Cardiac septum (tissue), 1 donor: ENCODE measurements at regions not wholly inside any gene's neighbourhood (a gene's known extent, or its start where the extent isn't known, plus 50 kb on each side); places are given as distances from the start of the nearest gene placed in this dataset.

Source experiments
- DNase-seq: peaks from one replicate; pipeline ENCODE4 v3.0.0-alpha.2; 2020; ENCODE audit warnings: low spot score
- intact Hi-C: fragments of 100-400 bp; cut with DNase I; formaldehyde crosslinking; loops from one replicate; pipeline ENCODE4 v1.14.0; 2022
- donor health status: DM: no; HTN: no; CAD: no.

DNA sequence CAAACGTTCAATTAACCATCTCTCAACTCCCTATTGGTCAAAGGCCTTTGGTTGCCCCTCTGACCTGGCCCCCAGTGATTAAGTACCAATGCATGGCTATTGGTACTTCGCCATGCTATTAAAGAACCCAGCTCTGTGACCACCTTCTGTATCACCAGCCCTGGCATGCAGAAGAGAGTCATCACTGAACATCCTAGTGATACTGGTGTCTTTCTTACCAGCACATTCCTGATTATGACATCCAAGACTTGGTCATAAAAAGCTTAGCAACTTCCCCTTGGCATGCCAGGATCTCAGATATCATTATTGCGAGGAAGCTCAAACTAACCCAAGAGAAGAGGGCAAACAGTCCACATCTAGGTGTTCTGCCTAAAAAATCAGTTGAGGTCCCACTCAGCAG, 122.3 kb upstream of the OTUD4 start:
- no peak for DNase-seq
- intact Hi-C loops = no loop called here

DNA sequence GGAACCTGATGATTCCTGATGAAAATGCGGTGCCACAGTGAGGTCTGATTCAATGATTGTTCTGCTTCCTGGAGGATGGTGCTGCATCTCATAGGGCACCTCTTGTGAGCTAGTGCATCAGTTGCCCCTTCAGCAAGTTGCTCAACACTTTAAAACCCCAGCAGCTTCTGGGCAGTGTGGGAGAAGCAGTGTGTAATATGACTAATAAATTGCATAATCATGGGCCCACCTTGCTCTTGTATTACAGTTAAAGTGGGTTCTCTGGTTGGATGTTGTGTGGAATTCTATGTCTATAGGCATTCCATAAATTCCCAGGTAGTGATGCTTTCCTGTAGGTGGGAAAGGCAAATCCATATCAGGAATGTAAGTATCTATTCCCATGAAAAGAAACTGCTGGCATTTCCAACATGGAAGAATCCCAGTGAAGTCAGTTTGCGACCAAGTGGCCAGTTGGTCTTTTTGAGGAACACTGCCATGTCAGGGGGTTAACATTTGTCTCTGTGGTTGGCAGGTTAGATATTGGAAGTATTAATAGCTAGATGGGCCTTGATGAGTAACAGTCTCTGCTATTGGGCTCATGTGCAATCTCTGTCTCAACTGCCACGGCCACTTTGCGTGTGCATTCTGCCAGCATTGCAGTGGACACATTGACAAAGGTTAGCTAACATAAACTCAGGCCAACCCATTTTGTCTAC, 121.1 kb upstream of the OTUD4 start:
- DNase-seq = no peak
- intact Hi-C loops = no loop called here

DNA sequence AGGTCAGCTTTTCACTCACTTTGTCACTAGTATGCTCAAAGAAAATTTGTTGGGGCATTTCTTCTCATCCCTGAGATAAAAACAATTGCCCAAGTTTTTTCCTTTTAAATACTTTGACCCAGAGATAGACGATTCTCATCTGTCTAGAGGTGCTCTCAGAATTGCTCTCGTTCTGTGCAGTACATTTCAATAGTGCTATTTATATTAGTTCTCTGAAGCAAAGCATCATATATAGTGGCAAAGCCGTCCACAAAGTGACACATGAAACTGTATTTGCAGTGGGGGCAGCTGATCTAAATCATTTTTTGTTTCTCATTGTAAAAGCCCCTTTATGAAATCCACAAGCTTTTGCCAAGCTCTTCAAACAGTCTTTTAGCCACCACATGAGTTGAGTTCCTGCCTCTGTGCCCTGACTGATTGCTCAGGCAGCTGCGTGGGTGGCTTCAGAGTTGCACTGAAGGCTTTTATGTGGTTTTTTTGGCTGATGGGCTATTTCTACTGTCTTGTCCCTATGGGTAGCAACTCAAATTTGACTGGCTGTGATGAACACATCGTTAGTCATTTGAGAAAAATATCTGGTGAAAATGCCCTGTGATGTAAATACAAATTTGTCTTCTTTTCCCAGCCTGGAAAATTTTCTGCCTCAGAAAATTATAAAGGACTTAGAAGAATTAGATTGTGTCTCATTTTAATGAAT, 119.1 kb upstream of the OTUD4 start:
- DNase-seq = no peak
- intact Hi-C loops = no loop called here

DNA sequence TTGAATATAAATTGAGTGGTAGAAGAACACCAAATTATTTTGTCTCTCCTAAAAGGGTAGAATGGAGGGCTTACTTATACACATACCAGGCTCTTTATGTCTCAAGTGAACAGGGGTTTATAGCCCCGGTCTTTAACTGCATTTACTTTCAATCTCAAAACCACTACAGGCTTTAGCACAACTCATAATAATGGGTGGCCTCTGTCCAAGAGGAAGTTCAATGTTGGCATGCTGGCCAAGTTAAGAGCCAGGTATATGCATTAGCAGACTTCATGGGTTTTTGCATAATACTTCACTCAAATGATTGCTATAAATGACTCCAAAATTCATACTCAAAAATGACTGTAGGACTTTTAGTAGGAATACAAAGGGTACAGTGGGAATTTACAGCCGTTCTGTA, 118.5 kb upstream of the OTUD4 start:
- DNase-seq = no peak
- intact Hi-C loops = no loop called here

DNA sequence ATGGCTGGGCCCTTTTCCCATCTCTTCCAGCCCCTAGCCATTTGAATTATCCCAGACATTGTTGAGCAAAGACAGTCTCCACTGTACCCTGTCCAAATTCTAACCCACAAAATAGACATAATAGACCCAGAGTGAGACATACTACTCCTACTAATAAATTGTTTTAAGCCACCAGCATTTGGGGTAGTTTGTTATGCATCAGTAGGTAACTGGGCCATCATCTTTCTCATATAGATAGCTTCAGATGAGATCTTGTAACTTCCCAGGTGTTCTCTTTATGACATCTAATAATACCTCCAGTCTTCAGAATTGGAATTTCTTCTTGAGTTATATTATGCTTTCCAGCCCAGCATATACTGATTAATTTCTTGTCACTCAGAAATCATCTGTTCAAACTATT, 117.2 kb upstream of the OTUD4 start:
- no peak for DNase-seq
- intact Hi-C loops = no loop called here

DNA sequence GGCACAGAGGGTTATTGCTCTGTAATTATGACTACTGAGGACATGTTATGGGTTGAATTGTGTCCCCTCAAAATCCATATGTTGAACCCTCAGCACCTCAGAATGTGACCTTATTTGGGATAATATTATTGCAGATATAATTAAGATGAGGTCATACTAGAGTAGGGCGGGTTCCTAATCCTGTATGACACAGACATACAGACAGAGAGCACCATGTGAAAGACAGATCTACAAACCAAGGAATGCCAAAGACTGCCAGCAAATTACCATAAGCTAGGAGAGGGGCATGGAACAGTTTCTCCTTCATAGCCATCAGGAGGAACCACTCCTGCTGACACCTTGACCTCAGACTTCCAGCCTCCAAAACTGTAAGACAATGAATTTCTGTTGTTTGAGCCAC, 115.2 kb upstream of the OTUD4 start:
- DNase-seq = no peak
- intact Hi-C loops = no loop called here

DNA sequence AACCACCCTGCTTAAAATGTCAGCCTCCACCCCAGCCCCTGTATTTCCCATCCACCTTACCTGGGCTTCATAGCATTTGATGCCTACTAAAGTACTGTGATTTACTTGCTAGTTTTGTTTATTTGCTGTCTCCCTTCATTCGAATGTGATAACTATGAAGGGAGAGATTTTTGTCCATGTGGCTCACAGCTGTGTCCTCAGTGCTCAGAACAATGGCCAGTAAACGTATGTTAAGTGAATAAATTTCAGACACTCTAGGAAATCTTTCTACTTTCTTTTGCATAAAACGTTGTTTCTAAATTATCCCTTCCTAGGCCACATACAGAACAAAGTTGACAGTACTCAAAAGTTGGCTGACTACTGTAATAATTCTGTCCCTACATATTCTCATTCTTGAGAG, 114.7 kb upstream of the OTUD4 start:
- DNase-seq = no peak
- intact Hi-C loops = no loop called here

DNA sequence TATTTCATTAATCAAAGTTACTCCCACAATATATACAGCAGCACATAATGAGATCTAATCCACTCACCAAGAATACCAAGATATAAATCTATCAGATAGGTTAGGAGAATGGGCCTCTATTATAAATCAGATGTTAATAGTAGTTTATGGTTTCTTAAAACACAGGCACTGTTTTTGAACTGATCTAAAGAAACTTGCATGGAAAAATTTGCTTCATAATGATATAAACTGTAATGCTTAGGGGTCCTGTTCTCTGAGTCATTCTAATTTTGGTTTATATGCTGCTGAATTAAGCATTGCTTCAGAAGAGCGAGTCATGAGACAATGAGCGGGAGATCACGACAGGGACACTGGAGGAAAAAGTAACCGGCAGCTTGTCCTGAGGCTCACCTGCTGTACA, 113.3 kb upstream of the OTUD4 start:
- intact Hi-C loops = no loop called here
- no peak for DNase-seq

DNA sequence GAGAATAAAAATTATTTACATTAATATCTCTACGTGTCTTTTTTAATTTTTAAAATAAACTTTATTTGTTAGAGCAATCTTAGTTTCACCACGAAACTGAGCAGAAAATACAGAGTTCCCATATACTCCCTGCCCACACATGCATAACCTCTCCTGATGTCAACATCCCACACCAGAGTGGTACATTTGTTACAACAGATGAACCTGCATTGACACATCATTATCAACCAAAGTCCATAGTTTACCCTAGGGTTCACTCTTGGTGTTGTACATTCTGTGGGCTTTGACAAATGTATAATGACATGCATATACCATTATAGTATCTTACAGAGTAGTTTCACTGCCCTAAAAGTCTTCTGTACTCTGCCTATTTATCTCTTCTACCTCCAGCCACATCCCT, 110.6 kb upstream of the OTUD4 start:
- intact Hi-C loops = no loop called here
- no peak for DNase-seq

DNA sequence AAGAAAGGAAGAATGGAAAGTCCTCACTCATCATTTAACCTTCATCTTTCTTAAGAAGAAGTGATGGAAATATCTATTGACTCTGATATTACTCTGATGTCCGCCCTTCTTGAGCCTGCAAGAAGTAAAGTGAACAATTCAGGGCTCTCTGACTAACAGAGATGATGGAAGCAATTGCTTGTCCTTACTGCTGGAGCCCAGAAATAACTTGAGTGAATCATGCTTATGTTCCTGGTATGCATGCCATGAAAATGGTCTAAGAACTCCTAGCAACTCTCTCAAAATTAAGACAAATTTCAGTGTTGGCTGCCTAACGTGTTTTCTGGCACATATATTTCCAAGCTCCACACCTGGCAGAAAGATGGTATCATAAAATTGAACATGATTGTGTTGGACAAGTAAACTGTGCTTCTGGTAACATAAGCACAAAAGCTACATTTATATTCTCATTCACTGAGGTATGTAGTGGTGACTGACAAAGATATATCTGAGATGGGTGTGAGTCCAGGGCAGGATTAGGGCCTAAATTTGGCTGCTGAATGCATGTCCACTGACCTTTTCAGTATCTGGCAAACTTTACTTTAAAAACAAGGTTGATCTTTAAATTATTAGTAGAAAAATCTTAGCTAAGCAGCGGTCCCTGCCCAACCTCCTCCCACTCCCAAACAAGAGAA, 109.2 kb upstream of the OTUD4 start:
- intact Hi-C loops = no loop called here
- no peak for DNase-seq

DNA sequence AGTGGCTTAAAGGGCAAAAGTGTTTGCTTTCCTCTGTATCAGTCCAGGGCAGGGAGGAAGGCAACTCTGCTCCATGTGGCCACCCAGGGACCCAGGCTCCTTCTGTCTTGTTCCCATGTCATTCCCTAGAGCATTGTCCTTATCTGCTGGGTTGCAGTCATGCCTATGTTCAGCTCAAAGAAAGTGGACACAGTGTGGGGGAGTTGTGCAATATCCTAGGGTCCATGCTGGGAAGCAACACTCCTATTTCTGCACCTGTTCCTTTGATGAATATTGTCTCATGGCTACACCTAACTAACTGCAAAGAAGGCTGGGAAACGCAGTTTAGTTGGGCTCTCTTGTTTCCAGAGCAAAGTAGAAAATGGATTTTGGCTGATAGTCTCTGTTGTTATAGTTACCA, 107.0 kb upstream of the OTUD4 start:
- no peak for DNase-seq
- intact Hi-C loops = no loop called here

DNA sequence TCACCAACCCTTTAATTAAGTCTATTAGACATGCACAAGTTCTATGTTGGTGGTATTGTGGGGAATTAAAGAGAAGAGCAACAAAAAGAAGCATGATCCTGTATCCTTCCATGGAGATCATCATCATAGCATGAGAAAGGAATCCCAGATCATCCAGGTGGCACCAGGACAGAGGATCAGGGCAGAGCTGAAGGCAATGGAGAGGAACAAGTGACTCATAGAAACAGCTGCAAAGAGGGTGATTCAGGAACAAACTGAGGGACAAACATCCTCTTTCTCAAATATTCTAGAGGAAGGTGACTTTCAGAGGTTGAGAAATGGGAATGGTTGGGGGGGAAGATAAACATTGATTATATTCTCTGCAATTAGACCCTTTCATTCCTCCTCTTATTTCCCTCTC, 105.5 kb upstream of the OTUD4 start:
- no peak for DNase-seq
- intact Hi-C loops = no loop called here

DNA sequence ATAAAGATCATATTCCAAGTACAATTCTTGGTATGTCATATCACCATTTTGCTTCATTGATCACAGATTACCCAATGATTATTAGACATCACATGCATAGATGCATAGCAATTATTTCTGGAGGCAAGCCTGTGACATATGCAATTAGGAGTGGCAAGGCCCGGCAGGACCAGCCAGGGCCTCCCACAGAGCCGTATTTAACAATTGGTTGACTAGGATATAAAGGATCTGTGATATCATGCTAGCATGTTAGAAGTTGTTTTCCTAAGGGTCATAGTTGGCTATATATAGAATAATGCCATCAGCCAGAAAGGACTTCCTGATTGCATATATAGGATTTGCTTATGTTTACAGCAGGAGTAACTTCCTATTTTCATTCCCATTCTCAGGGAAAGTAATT, 103.5 kb upstream of the OTUD4 start:
- intact Hi-C loops = loop anchor here (5.0 kb wide), 1 partner anchor 198 kb away; the partner anchor contains the start of gene SMAD1
- no peak for DNase-seq

DNA sequence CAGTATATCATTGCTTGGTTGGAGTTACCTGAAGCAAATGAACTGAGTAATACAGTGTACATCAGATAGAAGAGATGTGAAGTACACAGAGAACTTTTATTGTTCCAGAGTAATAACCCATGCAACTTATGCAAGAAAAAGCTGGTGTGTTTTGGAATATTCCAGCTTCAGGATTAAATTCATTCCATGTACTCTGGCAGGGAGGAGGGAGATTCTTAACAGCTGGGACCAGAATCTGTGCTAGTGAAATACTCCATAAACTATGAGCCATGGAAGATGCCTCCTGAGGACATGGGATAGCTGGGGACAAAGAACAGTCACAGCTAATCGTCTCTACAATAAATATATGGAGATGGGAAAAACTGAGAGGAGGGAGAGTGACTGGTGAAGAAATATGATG, 101.6 kb upstream of the OTUD4 start:
- intact Hi-C loops = loop anchor here (5.0 kb wide), 1 partner anchor 200 kb away; the partner anchor contains the start of gene SMAD1

DNA sequence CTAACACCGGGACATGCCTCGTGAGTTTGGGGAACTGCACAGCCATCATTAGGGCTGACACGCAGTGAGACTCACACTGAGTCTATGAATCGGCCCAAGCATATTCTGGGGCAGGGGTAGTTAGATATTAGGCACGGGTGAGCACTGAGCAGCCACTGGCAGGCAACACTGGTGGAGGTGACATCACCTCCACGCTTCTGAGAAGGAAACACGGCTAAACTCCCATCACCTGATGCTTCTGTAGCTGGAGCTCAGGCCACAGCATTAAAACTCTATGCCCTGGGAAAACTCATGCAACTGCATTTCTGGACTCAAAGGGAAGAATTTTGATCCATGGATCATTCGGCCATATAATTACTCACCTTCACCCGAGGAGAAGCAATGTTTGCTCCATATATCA, 100.8 kb upstream of the OTUD4 start:
- no peak for DNase-seq
- intact Hi-C loops = loop anchor here (5.0 kb wide), 1 partner anchor 201 kb away; the partner anchor contains the start of gene SMAD1

More for the DNA sequence above, 101.6 kb upstream of the OTUD4 start:
- no peak for DNase-seq

DNA sequence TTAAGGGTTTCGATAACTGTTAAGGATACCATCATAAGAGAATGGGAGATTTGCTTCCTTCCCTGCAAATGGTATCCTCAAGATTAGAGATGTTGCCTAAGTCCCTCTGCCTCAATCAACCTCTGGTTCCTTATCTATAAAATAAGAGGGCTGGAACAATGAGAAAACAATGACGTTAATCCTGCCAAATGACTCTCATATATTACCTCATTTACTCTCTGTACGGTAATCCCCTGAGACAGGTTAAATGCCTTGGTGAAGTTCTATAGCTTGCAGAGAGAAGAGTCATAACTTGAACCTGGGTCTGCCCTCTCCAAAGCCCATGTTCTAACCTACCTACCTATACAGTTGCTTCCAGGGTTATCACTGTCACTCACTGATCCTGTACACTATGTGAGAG, 100.2 kb upstream of the OTUD4 start:
- intact Hi-C loops = loop anchor here (5.0 kb wide), 1 partner anchor 202 kb away; the partner anchor contains the start of gene SMAD1

DNA sequence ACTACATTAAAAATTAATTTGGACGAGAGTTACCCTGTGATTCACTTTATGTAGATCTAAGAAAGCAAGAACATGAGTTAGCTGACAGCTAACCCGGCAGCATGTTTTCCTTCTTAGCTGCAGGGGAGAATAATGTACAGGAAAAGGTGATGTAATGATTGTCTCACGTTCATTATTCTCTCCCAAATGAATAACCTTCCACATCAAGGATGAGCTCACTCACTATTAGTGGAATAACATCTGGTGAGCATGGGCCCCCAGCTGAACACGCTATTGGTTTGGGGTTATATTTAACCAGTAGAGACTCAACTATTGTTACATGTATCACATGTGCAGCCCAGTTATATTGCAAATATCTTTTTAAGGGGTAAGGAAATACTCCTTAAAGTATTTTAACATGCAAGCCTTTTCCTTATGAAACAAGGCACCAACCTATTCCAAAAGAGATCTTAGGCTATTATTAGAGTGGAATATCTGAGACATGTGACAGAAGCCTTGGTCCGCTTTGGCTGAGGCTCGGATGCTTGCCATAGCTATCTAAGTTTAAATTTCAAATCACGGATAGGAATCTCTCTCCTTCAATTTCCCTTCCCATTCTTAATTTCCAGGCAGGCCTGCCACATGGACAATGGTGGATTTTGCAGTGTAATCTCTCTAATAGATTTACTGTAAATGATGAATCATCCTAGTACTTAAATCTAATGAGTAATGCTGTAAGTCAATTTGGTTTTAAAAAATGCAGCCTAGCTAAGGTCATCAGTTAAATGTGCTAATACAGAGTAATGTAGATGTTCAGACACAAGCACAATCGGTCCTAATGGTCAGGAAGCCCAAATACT, 99.0 kb upstream of the OTUD4 start:
- intact Hi-C loops = no loop called here
- no peak for DNase-seq

More for the DNA sequence above, 100.2 kb upstream of the OTUD4 start:
- no peak for DNase-seq

DNA sequence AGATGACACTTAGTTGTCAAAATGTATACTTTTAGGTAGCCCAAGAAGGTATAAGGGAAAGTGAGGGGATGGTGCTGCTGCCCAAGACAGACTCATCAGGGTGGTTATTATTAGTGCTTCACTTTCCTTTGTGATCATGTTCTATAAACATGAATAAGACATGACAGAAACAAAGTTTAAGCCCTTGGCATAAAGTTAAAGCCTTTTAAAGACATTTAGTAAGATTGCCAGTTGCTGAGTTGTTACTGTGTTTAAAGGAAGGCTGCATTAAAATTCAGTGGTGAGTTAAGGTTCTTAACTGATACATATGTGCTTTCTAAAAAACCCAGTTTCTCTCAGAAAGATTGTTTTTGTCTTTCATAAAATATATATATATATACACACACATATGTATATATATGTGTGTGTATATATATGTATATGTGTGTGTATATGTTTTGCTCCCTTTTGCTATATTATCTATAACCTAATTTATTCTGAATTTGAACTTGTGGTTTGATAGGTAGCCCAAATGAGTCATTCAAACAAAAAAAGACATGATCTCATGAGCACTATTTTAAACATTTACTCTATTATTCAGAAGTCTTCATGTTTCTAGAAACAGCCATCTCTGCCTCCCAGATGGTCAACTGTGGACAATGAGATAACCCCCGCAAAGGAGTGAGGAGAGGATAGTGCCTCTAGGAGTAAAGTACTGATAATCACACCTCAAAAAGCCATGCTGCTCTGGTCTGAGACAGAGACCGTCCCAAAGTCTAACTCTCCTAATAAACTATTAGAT, 98.1 kb upstream of the OTUD4 start:
- intact Hi-C loops = no loop called here
- DNase-seq = no peak

DNA sequence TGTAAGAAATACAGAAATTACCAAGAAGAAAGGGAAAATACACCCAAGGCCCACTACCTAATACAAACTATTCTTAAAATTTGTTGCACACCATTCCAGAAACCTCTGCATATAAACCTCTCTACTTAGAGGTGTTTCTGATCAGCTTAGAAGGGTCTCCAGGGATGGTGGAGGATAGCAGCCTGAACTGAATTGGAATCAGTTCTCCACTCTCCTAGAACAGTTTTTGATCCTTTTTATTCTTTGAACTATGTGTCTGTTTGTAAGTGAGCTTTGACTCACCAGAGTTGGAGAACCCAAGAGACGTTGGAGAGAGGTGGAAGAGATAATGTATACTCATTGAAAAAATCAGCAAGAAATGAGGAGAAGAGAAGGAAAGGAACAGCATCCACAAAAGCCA, 96.6 kb upstream of the OTUD4 start:
- intact Hi-C loops = no loop called here
- no peak for DNase-seq
